ENCODE measurements at regions not wholly inside any gene's neighbourhood (a gene's known extent, or its start where the extent isn't known, plus 50 kb on each side); places are given as distances from the start of the nearest gene placed in this dataset.

GRCh38 chr7:16978358-16979244 lies 96.8 kb upstream of the AGR3 start:
- no peak for DNase-seq (ENCODE audit: low spot score)

GRCh38 chr7:16980539-16980938 lies 98.8 kb upstream of the AGR3 start:
- no peak for DNase-seq (ENCODE audit: low spot score)

GRCh38 chr7:16982640-16983350 lies 101.0 kb upstream of the AGR3 start:
- DNase-seq (ENCODE audit: low spot score), result peak; percentile 62

GRCh38 chr7:16984375-16984774 lies 102.6 kb upstream of the AGR3 start:
- no peak for DNase-seq (ENCODE audit: low spot score)

GRCh38 chr7:16985621-16986020 lies 103.8 kb upstream of the AGR3 start:
- DNase-seq (ENCODE audit: low spot score), result no peak

- no peak for DNase-seq (ENCODE audit: low spot score)
Measured at GRCh38 chr7:16986755-16987154, 105.0 kb upstream of the AGR3 start.

- no peak for DNase-seq (ENCODE audit: low spot score)
Measured at GRCh38 chr7:16989811-16990413, 108.1 kb upstream of the AGR3 start.

GRCh38 chr7:16991551-16991950 lies 109.8 kb upstream of the AGR3 start:
- no peak for DNase-seq (ENCODE audit: low spot score)

- no peak for DNase-seq (ENCODE audit: low spot score)
Measured at GRCh38 chr7:16993543-16993942, 111.8 kb upstream of the AGR3 start.

GRCh38 chr7:16998481-16999051 lies 116.8 kb upstream of the AGR3 start:
- no peak for DNase-seq (ENCODE audit: low spot score)

- DNase-seq (ENCODE audit: low spot score), result peak; percentile 80
Measured at GRCh38 chr7:16999541-17000267, 117.9 kb upstream of the AGR3 start.

- DNase-seq (ENCODE audit: low spot score), result no peak
Measured at GRCh38 chr7:17005271-17005670, 123.5 kb upstream of the AGR3 start.

GRCh38 chr7:17007841-17008240 lies 126.1 kb upstream of the AGR3 start:
- no peak for DNase-seq (ENCODE audit: low spot score)

- peak; percentile 55 for DNase-seq (ENCODE audit: low spot score)
Measured at GRCh38 chr7:17009007-17009719, 127.4 kb upstream of the AGR3 start.

GRCh38 chr7:17009933-17010332 lies 128.2 kb upstream of the AGR3 start:
- no peak for DNase-seq (ENCODE audit: low spot score)

- peak; percentile 44 for DNase-seq (ENCODE audit: low spot score)
Measured at GRCh38 chr7:17010637-17011300, 129.0 kb upstream of the AGR3 start.

- DNase-seq (ENCODE audit: low spot score), result no peak
Measured at GRCh38 chr7:17013204-17013603, 131.4 kb upstream of the AGR3 start.

- DNase-seq (ENCODE audit: low spot score), result no peak
Measured at GRCh38 chr7:17014686-17015085, 132.9 kb upstream of the AGR3 start.

GRCh38 chr7:17015598-17016031 lies 133.8 kb upstream of the AGR3 start:
- DNase-seq (ENCODE audit: low spot score), result no peak

GRCh38 chr7:17016402-17017010 lies 134.7 kb upstream of the AGR3 start:
- no peak for DNase-seq (ENCODE audit: low spot score)
